ENCODE measurements at regions not wholly inside any gene's neighbourhood (a gene's known extent, or its start where the extent isn't known, plus 50 kb on each side); places are given as distances from the start of the nearest gene placed in this dataset.

DNA sequence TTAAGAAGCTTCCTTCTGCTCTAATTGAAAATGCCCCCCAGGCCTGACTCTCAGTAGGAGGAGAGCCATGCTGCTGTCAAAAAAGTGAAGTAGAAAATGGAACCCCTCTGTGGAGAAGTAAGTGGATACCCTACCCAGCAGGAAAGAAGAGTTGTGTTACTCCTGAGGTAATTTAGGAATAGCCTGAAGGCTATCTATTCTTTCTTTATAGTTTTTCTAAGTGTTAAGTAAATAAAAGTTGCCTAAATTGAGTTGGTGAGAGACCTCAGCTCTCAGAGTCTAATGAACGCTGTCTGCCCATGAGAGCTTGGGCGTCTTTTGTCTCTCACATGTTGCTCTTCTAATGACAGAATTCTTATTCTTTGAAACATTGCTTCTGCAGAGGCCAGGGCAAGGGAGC, 116.2 kb downstream of the NSUN3 start:
- FAIRE-seq: no peak
- DNase-seq (ENCODE audit: extremely low spot score, insufficient read length, low read depth): no peak

DNA sequence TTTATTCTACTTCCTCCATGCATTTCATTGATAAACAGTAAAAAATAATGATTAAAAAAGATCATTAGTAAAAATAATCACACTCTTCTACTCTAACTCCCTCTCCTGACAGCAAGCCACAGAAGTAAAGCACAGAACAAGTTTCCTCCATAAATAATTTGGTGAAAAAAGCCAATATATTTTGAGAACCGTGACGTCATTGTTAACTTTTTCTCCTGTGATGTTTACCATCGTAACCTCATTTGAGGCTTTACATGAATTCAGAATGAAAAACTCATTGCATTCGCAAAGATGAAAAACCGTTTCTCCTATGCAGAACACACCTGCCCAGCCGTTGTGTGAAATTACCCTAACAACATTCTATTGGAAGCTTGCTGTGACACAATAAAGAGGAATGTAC, 120.7 kb downstream of the NSUN3 start:
- no peak for DNase-seq (ENCODE audit: extremely low spot score, insufficient read length, low read depth)
- FAIRE-seq: no peak

DNA sequence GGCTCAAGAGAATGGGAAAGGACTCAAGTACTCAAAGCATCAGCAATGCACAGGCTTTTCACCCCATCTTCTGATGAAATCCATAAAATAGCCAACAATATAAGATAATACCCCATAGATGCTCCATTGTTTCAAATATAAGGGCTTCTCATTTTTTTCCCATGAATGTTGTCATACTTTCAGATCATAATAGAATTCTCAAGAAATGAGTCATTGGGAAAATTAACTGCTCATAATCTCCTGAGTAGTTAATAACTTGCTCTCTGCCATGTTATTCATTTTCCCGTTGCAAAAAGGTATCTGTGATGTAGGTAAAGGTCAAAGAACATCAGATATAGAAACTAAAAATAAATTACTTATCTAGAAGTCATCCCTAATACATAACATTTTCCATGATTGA, 121.9 kb downstream of the NSUN3 start:
- DNase-seq (ENCODE audit: extremely low spot score, insufficient read length, low read depth): no peak

DNA sequence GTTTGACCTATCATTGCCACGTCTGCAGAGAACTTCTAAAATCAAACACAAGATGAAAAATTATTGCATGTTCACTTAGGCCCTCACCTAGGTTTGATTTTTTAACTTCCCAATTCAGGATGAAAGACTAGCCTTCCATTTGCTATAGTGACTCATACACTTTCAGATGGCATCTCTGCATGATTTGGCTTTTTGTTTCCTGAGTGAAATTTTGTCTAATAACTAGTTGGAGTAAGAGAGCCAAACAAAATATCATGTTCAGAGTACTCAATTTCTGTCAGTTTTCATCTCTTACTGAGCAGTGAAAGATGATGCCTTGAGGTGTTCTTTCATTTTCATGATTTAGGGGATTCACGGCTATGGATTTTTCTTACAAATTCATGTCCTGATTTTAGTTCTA, 122.9 kb downstream of the NSUN3 start:
- DNase-seq (ENCODE audit: extremely low spot score, insufficient read length, low read depth) (no peak), FAIRE-seq (no peak)

More for the DNA sequence above, 121.9 kb downstream of the NSUN3 start:
- no peak for FAIRE-seq

DNA sequence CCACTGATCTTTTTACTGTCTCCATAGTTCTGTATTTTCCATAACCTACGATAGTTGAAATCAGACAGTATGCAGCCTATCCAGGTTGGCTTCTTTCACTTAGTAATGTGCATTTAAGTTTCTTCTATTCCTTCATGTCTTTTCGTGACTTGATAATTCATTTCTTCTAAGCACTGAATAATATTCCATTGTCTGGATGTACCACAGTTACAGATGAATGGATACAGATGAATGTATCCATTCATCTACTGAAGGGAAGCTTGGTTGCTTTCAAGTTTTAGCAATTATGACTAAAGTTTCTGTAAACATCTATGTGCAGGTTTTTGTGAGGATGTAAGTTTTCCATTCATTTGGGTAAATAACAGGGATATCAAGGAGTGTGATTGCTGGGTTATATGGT, 124.8 kb downstream of the NSUN3 start:
- DNase-seq (ENCODE audit: extremely low spot score, insufficient read length, low read depth) (no peak), FAIRE-seq (no peak)

DNA sequence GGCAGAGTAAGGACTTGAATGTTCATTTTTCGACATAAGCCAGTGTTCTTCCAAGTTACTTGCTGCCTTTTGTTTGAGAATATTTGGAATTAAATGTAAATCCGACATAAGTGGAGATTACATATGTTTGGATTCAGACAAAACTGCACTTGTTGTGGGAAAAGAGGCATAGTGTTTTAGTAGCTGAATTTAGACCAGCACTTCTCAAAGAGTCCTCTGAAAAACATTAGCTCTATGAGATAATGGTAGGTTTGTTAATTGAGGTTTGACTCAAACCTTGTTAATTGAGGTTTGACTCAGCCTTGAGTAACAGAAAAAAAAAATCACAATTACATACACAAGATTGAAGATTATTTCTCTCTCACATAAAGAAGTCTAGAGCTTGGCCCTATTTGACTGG, 132.5 kb downstream of the NSUN3 start:
- DNase-seq (ENCODE audit: extremely low spot score, insufficient read length, low read depth) (no peak), FAIRE-seq (no peak)

DNA sequence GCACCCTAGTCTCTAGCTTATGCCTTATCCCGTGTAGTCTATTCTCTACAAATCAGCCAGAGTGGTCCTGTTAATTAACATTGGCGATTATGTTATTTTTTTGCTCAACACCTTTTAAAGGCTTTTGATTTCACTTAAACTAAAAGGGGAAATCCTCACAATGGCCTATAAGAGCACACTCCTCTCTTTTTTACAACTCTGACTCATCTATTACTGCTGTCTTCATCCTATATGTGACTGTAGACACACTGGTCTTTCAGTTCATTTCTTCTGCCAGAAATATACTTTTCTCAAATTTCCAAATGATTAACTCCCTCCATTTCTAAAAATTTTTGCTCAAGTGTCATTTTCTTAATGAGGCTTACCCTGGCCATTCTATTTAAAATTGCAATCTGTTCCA, 143.4 kb downstream of the NSUN3 start:
- FAIRE-seq (no peak), DNase-seq (ENCODE audit: extremely low spot score, insufficient read length, low read depth) (no peak)

DNA sequence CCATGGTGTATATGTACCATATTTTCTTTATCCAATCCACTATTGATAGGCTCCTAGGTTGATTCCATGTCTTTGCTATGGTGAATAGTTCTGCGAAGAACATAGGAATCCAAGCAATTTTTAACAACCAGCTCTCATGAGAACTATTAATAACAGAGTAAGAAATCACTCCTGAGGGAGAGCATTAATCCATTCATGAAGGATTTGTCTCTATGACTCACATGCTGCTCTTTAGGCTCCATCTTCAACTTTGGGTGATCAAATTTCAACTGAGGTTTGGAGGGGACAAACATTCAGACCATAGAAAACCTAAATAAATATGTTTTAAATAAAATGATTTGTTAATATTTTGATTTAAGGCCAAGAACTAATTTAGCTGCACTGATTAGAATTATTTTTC, 147.4 kb downstream of the NSUN3 start:
- no peak for FAIRE-seq
- no peak for DNase-seq (ENCODE audit: extremely low spot score, insufficient read length, low read depth)

DNA sequence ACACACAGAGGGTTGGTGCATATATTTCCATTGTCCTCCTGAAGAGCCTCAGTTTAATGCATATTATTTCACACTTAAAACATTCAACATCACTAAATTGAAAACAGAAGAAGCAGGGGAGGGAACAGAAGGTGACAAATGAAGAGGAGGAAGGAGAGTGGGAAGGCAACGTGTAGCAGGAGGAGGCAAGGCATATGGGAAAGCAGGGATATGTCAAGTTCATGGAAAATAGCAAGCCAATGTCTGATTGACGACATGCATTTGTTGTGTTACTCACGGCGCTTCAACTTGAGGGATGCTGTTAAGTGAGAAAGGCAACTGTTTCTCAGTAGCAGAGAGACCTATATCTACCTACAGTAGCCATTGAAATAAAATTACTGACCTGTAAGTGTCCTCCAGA, 154.5 kb downstream of the NSUN3 start:
- DNase-seq (ENCODE audit: extremely low spot score, insufficient read length, low read depth) (no peak), FAIRE-seq (no peak)

DNA sequence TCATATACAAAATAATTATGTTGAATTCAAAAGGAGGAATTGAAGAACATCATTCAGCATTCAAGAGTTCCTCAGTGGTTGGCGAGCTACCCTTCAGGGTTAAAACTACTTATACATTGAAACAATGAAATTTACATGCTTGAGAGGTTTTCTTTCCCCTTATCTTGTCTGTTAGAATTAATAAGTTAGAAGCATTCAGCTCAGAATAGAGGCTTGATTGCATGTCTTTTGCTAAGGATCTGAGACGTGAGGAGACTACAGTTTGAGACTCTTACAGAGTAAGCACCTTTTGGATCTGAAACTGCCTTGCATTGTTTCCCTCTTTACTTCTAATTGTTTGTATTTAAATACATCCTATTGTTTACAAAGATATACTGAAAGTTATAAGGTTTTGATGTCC, 157.6 kb downstream of the NSUN3 start:
- DNase-seq (ENCODE audit: extremely low spot score, insufficient read length, low read depth) (no peak), FAIRE-seq (no peak)

DNA sequence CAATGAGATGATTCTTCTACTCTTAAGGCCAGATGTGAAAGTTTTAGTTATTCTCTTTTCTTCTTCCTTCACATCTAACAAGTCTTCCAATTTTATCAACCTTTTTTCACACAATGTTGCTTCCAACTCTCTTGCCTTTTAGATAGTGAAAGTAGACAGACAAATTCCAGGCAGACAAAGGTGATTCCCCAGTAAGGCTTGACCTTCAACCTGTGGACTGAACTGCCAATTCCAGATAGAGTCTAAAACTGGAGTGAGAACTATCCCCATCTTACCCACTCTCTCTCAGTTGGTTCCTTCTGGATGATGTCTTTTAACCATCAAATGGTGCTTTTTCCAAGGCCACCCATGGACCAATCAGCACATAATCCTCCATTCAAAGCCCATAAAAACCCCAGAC, 159.0 kb downstream of the NSUN3 start:
- DNase-seq (ENCODE audit: extremely low spot score, insufficient read length, low read depth): no peak
- no peak for FAIRE-seq

DNA sequence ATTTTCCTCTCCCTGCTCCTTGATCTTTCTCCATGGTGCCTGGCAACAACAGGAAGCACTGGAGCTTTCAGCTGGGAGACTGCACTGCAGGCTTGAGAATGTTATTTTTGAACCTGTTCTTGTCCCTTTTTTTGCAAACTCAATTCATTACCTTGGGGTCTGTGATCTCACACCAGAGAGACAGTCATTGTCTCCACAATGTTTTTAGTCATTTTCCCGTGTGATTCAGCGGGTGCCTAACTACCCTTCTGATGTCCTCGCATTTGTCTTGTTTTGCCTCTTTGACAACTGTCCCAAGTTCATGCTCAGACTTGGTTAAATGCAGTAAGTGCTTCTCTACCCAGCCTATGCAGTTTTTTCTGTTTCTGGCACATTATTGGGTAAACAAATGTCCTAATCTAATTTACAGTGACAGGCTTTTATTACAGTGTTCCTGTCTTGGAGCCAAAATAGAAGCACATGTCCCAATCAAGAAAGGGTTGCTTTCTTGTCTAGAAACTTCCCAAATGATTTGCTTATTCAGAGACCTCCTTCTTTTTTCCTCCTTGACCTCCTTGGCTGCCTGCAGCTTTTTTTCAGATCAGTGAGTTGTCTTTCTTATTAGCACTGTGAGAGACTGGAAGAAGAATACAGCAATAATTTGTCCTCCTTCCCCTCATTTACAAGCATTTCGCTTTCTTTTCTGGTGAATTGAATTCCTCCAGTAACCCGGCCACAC, 162.4 kb downstream of the NSUN3 start:
- DNase-seq (ENCODE audit: extremely low spot score, insufficient read length, low read depth) (no peak), FAIRE-seq (no peak)

DNA sequence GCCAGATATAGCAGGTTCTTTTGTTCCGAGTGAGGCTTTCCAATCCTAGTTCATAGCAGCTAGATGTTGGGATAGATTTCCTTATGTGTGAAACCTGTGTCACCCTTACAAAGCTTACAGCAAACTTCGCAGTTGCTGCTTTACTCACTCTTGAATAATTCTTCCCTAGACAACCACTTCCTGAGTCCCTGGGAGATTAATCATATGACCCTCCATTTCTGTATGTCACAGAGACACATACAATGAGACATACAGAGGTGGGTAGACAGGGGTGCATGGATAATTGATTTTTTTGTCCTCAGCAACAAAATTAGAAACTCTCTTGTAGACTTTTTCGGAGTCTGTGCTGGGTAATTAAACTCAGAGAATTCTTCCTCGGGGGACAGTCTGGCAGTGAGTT, 163.2 kb downstream of the NSUN3 start:
- DNase-seq (ENCODE audit: extremely low spot score, insufficient read length, low read depth) (no peak), FAIRE-seq (no peak)

DNA sequence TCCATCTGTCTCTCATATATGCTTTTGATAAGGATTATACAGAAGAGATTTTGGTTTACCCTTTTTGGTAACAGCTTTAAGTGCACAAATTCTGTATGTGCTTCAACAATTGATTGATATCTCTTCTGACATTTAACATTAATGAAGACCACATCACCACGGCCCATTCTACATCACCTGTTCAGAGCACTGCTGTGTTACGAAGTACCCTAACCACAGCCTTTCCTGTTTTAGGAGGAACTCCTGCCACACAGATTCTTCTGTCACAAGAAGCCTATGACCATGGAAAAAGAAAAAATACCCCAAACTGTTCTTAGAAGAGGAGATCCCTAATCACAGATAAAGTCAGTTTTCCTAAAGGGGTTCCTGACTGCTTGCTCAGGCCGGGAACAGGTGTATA, 170.1 kb downstream of the NSUN3 start:
- DNase-seq (ENCODE audit: extremely low spot score, insufficient read length, low read depth): no peak
- no peak for FAIRE-seq

DNA sequence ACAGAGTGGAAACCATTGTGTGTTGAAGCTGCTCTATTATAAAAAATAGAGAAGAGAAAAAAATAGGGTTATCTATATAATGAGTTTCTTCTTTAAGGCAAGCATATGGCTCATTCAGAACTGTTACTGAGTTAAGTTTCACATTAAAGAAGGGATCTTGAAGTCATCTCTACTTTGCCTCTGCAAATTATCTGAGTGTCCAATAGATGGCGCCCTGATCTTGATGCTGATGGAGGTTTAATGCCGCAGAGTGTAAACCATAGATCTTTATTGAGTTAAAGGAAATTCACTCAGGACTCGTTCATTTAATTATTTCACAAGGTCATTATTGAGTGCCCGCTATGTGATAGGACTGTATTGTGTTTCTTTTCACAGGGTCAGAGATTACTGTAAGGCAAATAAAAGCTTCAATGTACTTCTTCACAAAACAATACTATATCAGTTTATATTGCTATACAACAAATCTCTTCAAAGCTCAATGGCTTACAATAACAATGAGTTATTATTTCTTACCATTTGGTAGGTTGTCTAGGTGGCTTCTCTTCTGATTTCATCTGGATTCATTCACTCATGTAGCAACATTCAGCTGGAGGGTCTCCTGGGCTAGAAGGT, 171.4 kb downstream of the NSUN3 start:
- FAIRE-seq (no peak), DNase-seq (ENCODE audit: extremely low spot score, insufficient read length, low read depth) (no peak)

DNA sequence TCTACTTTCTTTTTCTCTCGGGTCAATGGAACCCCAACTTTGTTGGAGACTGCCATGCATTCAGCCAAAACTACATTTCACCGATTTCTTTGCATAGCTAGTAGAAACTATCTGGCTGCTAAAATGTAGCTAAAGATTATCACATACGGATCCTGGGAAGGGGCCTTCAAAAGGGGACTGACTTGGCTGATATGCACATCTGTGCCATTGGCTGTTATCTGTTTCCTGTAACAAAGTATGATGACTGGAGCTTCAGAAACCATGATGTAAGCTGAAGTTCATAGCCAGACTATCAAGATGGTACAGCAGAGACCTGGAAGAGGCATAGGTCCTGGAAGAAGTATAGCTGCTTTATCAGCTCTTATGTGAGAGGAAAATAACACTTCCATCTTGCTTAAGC, 179.1 kb downstream of the NSUN3 start:
- FAIRE-seq (no peak), DNase-seq (ENCODE audit: extremely low spot score, insufficient read length, low read depth) (no peak)

DNA sequence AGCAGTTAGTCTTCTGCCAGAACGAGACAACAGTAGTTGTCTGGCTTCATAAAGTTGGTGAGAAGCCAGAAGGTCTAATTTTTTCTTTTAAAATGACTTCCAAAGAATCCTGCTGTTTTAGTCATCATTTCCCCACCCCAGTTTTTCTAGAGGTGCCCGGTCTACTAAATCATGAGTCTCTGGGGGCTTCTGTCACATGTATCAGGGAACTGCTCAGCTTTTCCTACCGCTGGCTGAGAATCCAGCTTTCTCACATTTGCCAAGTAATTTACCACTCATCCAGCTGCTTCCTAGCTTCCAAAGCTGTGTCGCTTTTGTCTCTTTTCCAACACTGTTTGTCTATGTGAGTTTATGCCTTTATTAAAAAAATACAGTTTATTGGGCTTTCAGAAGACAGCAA, 183.3 kb downstream of the NSUN3 start:
- no peak for FAIRE-seq
- DNase-seq (ENCODE audit: extremely low spot score, insufficient read length, low read depth): no peak

DNA sequence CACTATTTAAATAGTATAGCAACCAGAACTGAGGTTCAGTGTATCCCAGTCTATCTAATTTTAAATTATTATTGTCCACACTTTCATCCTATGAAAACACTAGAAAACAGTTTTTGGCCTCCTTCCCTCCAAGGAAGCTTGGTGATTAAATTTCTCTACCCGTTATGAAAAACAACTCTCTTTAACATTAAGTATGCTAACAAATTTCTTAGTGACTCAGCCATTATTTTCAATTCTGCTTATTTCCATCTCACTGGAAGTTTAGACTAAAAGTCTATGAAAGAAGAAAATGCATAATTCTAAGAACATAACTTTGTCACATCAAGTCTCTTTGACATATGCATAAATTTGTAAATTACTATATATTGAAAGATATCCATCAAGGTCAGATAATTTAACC, 185.2 kb downstream of the NSUN3 start:
- no peak for FAIRE-seq
- no peak for DNase-seq (ENCODE audit: extremely low spot score, insufficient read length, low read depth)

DNA sequence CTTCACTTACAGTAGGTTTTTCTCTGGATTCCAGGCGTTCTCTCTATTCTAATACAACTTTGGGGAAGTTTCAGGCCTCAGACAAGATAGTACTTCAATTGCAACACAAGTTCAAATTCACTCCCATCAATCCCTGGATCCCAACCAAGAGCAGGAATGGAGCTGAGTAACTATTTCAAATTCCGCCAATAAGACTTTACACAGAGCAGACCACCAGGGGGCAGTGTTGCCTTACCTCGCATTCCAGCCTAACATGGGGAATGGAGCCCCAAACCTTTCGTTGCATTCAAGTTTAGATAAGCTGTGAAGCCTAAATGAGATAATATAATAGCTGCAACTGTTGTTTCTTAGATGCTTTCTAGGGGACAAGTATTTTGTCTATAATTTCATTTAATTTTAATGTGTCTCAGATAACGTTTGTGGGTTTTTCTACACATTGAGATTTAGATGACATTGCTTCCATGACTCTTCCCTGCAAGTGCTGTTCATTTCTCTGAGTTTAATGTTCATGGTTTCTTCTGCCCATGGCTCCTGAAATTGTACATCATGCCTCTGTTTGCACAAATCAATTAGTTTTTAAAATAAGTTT, 186.7 kb downstream of the NSUN3 start:
- peak; percentile 79 for FAIRE-seq

DNA sequence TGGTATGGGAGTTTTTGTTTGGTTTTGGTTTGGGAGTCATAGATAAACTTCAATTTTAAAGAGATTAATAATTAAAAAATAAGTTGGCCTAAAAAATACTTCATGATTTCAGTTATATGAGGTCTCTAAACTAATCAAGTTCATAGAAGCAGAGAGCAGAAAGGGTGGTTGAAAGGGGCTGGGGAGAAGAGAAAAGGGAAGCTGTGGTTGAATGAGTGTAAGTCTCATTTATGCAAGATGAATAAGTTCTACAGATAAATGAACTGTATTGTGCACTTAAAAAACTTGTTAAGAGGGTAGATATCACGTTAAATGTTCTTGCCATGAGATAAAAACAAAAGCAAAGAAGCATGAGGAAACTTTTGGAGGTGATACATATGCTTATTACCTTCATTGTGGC, 188.7 kb downstream of the NSUN3 start:
- no peak for DNase-seq (ENCODE audit: extremely low spot score, insufficient read length, low read depth)
- no peak for FAIRE-seq

More for the DNA sequence above, 186.7 kb downstream of the NSUN3 start:
- DNase-seq (ENCODE audit: extremely low spot score, insufficient read length, low read depth): peak; percentile 15

DNA sequence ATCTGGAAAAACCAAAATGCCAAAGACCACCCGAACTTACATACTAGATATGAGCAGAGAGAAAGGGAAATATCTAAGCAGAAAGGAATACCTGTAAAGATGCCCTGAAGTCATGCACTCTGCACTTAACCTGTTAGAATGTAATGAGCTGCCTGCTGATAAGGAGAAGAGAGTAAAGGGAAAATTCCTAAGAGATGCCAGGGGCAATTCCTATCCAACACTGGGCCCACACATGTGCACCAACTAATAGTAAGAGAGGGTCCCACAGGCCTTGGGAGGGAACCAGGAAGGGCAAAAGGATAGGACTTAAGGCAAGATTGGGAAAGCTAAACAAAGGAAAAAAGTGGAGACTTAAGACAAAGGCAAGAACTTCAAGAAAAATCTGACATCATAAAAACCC, 189.5 kb downstream of the NSUN3 start:
- no peak for DNase-seq (ENCODE audit: extremely low spot score, insufficient read length, low read depth)
- FAIRE-seq: no peak
